NT2/D1 (cell line): ENCODE measurements at regions not wholly inside any gene's neighbourhood (a gene's known extent, or its start where the extent isn't known, plus 50 kb on each side); places are given as distances from the start of the nearest gene placed in this dataset.
"Not testable (repeated sequence)": the region's sequence is repeated elsewhere in the genome, so short reads cannot be mapped to it uniquely, and the experiment has no call there.

Source experiments
- DNase-seq: peaks from one replicate; pipeline ENCODE4 v3.0.0-alpha.2; 2011; ENCODE audit warnings: low read depth, low spot score
- H3K27me3 ChIP-seq: 2 replicates; pipeline ENCODE4 v1.6.0; 2011; ENCODE audit warnings: mild to moderate bottlenecking; ENCODE audit not compliant: insufficient read length, insufficient read depth
- H3K36me3 ChIP-seq: 2 replicates; pipeline ENCODE4 v1.6.1; 2011; ENCODE audit warnings: mild to moderate bottlenecking, low read length, mixed read lengths; ENCODE audit not compliant: insufficient read depth, insufficient read length
- H3K4me1 ChIP-seq: 2 replicates; pipeline ENCODE4 v1.5.1; 2011; ENCODE audit not compliant: insufficient read depth, insufficient read length
- H3K4me3 ChIP-seq: 2 replicates; pipeline ENCODE4 v1.5.1; 2011; ENCODE audit warnings: low read depth; ENCODE audit not compliant: insufficient read length
- H3K9ac ChIP-seq: 2 replicates; pipeline ENCODE4 v1.6.0; 2011; ENCODE audit warnings: low read depth; ENCODE audit not compliant: insufficient read length
- H3K9me3 ChIP-seq: 2 replicates; pipeline ENCODE4 v1.5.1; 2011; ENCODE audit warnings: mild to moderate bottlenecking, low read length; ENCODE audit not compliant: insufficient read depth
- SUZ12 ChIP-seq: IDR thresholded peaks from 2 replicates; pipeline ENCODE4 v1.6.1; 2011; ENCODE audit not compliant: insufficient read length, insufficient read depth; ENCODE audit errors: extremely low read depth
- YY1 ChIP-seq: IDR thresholded peaks from 2 replicates; pipeline ENCODE4 v1.6.1; 2011; ENCODE audit not compliant: insufficient read length, insufficient read depth
- ZNF274 ChIP-seq: IDR thresholded peaks from 2 replicates; pipeline ENCODE4 v1.6.1; 2011; ENCODE audit warnings: mild to moderate bottlenecking, low read depth, low read length

DNA sequence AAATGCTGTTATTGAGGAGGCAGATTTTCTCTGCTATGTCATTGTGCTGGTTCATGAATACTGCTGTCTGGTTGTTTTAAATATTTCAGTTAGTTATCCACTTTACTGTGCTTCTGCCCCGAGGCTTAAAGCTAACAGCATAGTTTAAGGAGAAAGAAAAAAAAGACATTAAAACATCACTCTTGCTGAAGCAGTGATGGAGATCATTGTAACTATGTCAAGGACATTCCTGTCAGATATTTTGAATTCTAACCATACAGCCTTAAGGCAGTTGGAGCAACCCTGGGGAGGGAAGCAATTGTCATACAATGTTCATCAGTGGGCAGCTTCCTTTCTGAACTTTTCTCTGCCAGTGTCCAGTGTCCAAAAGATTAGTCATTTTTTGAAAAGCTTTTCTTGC is 199.0 kb upstream of the DDX53 start:
- TF ChIP-seq SUZ12: no peak
- DNase-seq: no peak
- Histone ChIP-seq H3K4me1 (no peaks in the 10 kb centered on the region), H3K27me3 (no peaks in the 10 kb centered on the region), H3K9me3 (no peaks in the 10 kb centered on the region; the same call in 1 of the 2 replicates), H3K9ac (no peak overlapping the region), H3K4me3 (no peak overlapping the region), H3K36me3 (no peaks in the 10 kb centered on the region)

DNA sequence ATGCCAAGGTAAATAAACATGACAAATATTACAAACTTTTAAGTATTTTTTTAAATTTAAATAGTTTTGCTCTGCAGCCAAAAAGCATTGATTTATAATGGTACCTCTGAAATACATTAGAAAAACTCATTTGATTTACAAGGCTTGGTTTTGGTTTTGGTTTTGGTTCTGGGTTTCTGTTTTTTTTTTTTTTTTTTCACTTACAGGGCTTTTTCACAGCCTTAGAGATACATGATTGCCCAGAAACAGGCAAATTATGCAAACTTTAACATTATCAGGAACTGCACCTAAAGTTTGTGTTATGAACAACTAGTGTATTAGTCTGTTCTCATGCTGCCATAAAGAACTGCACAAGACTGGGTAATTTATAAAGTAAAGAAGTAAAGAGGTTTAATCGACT is 196.4 kb upstream of the DDX53 start:
- Histone ChIP-seq H3K27me3 (no peaks in the 10 kb centered on the region), H3K9me3 (no peaks in the 10 kb centered on the region; the same call in 1 of the 2 replicates), H3K4me1 (no peaks in the 10 kb centered on the region), H3K36me3 (no peaks in the 10 kb centered on the region), H3K9ac (no peak overlapping the region), H3K4me3 (no peak overlapping the region)
- DNase-seq: no peak
- TF ChIP-seq YY1 (no peak), ZNF274 (no peak), SUZ12 (no peak)

DNA sequence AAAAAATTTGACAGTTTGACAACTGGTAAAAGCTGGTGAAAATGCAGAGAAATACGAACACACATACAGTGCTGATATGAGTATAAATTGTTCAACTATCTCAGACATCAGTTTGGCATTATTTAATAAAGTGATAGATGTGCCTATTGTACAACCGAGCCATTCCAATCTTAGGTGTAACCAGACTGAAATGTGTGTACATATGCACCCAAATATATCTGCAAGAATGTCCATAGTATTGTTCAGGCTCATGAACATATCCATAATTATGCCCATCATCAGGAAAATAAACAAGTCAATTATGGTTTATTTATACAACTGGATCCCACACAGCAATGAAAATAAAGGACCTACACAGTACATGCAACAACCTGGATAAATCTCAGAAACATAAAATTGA is 188.9 kb upstream of the DDX53 start:
- H3K4me1 ChIP-seq: no peaks in the 10 kb centered on the region
- no peaks in the 10 kb centered on the region for H3K36me3 ChIP-seq
- no peaks in the 10 kb centered on the region for H3K9me3 ChIP-seq
- no peaks in the 10 kb centered on the region for H3K27me3 ChIP-seq
- no peak for DNase-seq
- no peak overlapping the region for H3K9ac ChIP-seq
- no peak overlapping the region for H3K4me3 ChIP-seq
- TF ChIP-seq ZNF274: no peak
- TF ChIP-seq SUZ12: no peak
- no peak for TF ChIP-seq YY1

DNA sequence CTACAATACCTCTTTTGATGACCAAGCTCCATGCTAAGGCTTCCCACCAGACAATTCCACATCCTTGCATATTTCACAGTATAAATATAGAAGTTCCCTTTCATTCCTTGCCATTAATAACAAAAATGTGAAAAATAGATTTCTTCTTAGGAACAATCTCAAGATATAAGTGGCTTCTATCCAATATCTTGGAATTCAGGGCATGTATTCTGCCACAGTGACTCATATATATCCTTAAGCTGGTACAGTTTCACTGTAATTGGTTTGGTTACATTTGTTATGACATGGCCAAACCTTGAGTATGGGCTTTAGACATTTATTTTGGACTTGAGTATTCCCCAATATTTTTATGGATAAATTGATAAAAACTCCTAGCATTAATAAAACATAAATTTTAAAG is 181.7 kb upstream of the DDX53 start:
- Histone ChIP-seq H3K9me3 (no peaks in the 10 kb centered on the region), H3K4me3 (no peak overlapping the region), H3K27me3 (no peaks in the 10 kb centered on the region), H3K4me1 (no peaks in the 10 kb centered on the region), H3K36me3 (no peaks in the 10 kb centered on the region), H3K9ac (no peak overlapping the region)
- no peak for DNase-seq
- TF ChIP-seq YY1 (no peak), ZNF274 (no peak), SUZ12 (no peak)

DNA sequence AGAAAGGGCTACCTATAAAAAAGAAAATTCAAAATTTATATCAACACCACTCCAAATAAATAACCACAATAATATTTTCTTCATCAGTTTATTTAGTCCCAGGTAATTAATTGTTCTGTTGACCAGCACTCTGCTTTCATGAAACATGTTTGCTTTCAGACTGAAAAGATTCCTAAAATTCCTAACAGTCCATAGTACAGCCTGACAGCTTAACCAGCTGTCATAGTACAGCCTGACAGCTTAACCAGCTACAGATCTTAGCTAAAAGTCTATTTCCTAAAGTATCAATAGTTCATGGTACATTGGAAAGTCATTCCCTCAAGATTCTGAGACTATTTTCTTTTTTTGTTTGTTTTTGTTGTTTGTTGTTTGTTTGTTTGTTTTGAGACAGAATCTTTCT is 144.1 kb upstream of the DDX53 start:
- Histone ChIP-seq H3K4me1 (no peaks in the 10 kb centered on the region), H3K9ac (no peak overlapping the region), H3K27me3 (no peaks in the 10 kb centered on the region), H3K36me3 (no peaks in the 10 kb centered on the region), H3K9me3 (no peaks in the 10 kb centered on the region), H3K4me3 (no peak overlapping the region)
- TF ChIP-seq YY1 (no peak), SUZ12 (no peak), ZNF274 (no peak)
- DNase-seq: no peak

DNA sequence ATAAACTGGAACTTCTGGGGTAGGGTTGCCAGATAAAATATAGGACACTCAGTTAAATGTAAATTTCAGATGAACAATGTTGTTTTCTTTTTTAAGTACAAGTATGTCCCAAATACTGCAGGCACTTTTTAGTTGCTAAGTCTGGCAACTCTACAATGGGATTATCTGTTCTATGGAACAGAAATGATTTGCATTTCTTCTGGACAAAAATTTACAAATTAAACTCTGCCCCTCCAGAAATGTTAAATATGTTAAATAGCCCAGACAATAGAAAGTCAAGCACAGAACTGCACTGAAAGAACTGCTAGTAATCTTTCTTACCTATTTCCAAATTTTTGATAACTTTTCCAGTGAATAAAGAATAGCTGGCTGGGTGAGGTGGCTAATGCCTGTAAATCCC is 140.1 kb upstream of the DDX53 start:
- Histone ChIP-seq H3K4me3 (no peak overlapping the region), H3K27me3 (no peaks in the 10 kb centered on the region), H3K9me3 (no peaks in the 10 kb centered on the region), H3K36me3 (no peaks in the 10 kb centered on the region), H3K9ac (no peak overlapping the region), H3K4me1 (no peaks in the 10 kb centered on the region)
- TF ChIP-seq SUZ12 (no peak), ZNF274 (no peak), YY1 (no peak)
- DNase-seq: no peak

DNA sequence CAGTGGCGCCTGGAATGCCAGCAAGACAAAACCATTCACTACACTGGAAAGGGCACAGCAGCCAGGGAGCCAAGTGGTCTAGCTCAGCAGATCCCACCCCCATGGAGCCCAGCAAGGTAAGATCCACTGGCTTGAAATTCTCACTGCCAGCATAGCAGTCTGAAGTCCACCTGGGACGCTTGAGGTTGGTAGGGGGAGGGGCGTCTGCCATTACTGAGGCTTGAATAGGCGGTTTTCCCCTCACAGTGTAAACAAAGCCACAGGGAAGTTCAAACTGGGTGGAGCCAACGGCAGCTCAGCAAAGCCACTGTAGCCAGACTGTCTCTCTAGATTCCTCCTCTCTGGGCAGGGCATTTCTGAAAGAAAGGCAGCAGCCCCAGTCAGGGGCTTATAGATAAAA is 133.0 kb upstream of the DDX53 start:
- not testable (repeated sequence) for H3K4me3 ChIP-seq, H3K36me3 ChIP-seq, H3K9me3 ChIP-seq, H3K9ac ChIP-seq, H3K4me1 ChIP-seq, DNase-seq, H3K27me3 ChIP-seq

DNA sequence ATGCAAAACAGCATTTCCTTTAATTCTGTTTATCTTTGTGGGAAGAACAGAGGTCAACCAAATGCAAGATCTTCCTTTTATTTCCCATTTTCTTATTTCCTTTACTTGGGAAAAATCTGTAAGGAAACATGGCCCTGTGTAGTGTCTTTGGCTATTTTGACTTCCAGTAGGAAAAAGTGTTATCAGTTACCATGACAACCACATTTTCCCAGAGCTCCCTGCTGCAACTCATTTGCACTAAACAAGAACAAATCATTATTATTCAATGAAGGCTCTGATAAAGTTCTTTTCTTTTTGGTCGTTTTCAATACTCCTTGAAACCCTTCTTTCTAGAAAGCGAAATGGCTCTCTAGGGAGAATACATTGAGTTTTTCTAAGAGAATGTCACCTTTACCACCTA is 117.2 kb upstream of the DDX53 start:
- H3K36me3 ChIP-seq: no peaks in the 10 kb centered on the region
- no peak for TF ChIP-seq YY1
- TF ChIP-seq ZNF274: no peak
- no peak for TF ChIP-seq SUZ12
- peak; percentile 16 for DNase-seq
- no peaks in the 10 kb centered on the region for H3K4me1 ChIP-seq
- no peak overlapping the region for H3K4me3 ChIP-seq
- H3K9me3 ChIP-seq: no peaks in the 10 kb centered on the region
- H3K27me3 ChIP-seq: no peaks in the 10 kb centered on the region
- H3K9ac ChIP-seq: no peak overlapping the region
